ENCODE measurements at regions not wholly inside any gene's neighbourhood (a gene's known extent, or its start where the extent isn't known, plus 50 kb on each side); places are given as distances from the start of the nearest gene placed in this dataset.

DNA sequence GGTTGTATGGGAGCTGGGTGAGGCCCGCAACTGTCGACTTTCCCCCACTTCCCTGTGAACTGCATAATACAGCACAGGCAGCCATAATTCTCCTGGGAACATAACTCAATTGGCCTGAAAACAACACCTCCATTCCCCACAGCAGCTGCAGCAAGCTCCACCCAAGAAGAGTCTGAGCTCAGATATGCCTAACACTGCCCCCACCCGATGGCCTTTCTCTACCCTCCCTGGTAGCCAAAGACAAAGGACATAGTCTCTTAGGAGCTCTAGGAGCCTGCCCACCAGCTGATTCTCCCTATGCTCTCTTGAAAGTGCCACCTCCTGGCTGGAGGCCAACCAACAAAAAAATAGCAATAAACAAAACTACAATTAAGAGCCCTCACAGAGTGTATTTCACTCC is 542.7 kb upstream of the LMO3 start:
- no peaks in the 10 kb centered on the region for H4K20me1 ChIP-seq (ENCODE audit: insufficient read depth, low read length)
- H3K27me3 ChIP-seq (ENCODE audit: insufficient read depth, low read length): no peaks in the 10 kb centered on the region
- H3K4me1 ChIP-seq (ENCODE audit: insufficient read depth, low read length, severe bottlenecking): no peaks in the 10 kb centered on the region
- H3K4me3 ChIP-seq (ENCODE audit: low read depth, low read length, poor library complexity, severe bottlenecking): no peak overlapping the region
- no peak overlapping the region for H3K9ac ChIP-seq (ENCODE audit: low read length)
- no peaks in the 10 kb centered on the region for H3K9me3 ChIP-seq (ENCODE audit: low read length)
- H3K9me2 ChIP-seq (ENCODE audit: low read depth, low read length): no peaks in the 10 kb centered on the region
- H2AFZ ChIP-seq (ENCODE audit: low read length): no peak overlapping the region
- no peaks in the 10 kb centered on the region for H3K36me3 ChIP-seq (ENCODE audit: insufficient read depth, low read length)
- H3K79me2 ChIP-seq (ENCODE audit: insufficient read depth, low read length): no peaks in the 10 kb centered on the region
- no peaks in the 10 kb centered on the region for H3F3A ChIP-seq (ENCODE audit: insufficient read depth, low read length)
- H3K4me2 ChIP-seq (ENCODE audit: low read length): no peak overlapping the region
- H3K27ac ChIP-seq (ENCODE audit: low read depth, low read length, poor library complexity, severe bottlenecking): no peak overlapping the region
- TF ChIP-seq EZH2 (IDR thresholded peaks at IDR 0.05; ENCODE audit: borderline replicate concordance, low read length) (no peak), CTCF (IDR thresholded peaks at IDR 0.05; ENCODE audit: low read length) (no peak)

DNA sequence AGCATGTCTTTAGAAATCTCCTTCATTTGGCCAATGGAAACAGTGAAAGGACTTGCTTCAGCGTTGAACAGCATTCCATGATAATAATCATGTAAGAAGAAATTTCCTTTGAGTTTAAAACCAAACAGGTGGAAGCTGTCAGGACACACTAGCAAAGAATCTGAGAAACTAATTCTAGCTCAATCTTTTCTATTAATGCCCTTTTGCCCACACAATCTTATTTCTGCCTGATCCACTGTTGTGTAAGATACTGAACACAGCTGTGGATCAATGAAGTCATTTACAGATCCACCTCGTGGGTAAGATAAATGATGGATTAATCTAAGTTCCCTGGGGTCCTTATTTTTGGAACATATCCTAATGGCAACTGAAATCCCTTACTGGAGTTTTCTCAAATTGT is 536.9 kb upstream of the LMO3 start:
- TF ChIP-seq EZH2 (IDR thresholded peaks at IDR 0.05; ENCODE audit: borderline replicate concordance, low read length) (no peak), CTCF (IDR thresholded peaks at IDR 0.05; ENCODE audit: low read length) (no peak)
- no peak overlapping the region for H3K4me2 ChIP-seq (ENCODE audit: low read length)

GRCh38 chr12:17139931-17140330 is 534.0 kb upstream of the LMO3 start:
- Histone ChIP-seq H3K9me2 (ENCODE audit: low read depth, low read length) (no peaks in the 10 kb centered on the region), H3K4me3 (ENCODE audit: low read depth, low read length, poor library complexity, severe bottlenecking) (no peak overlapping the region), H3F3A (ENCODE audit: insufficient read depth, low read length) (no peaks in the 10 kb centered on the region), H4K20me1 (ENCODE audit: insufficient read depth, low read length) (no peaks in the 10 kb centered on the region), H3K36me3 (ENCODE audit: insufficient read depth, low read length) (no peaks in the 10 kb centered on the region), H3K27me3 (ENCODE audit: insufficient read depth, low read length) (no peaks in the 10 kb centered on the region), H3K4me1 (ENCODE audit: insufficient read depth, low read length, severe bottlenecking) (no peaks in the 10 kb centered on the region), H2AFZ (ENCODE audit: low read length) (no peak overlapping the region), H3K27ac (ENCODE audit: low read depth, low read length, poor library complexity, severe bottlenecking) (no peak overlapping the region), H3K79me2 (ENCODE audit: insufficient read depth, low read length) (no peaks in the 10 kb centered on the region), H3K4me2 (ENCODE audit: low read length) (no peak overlapping the region), H3K9ac (ENCODE audit: low read length) (no peak overlapping the region), H3K9me3 (ENCODE audit: low read length) (no peaks in the 10 kb centered on the region)
- TF ChIP-seq EZH2 (IDR thresholded peaks at IDR 0.05; ENCODE audit: borderline replicate concordance, low read length): no peak
- TF ChIP-seq CTCF (IDR thresholded peaks at IDR 0.05; ENCODE audit: low read length): no peak

More for the DNA sequence above, 536.9 kb upstream of the LMO3 start:
- Histone ChIP-seq H3K36me3 (ENCODE audit: insufficient read depth, low read length) (no peaks in the 10 kb centered on the region), H3K9me2 (ENCODE audit: low read depth, low read length) (no peaks in the 10 kb centered on the region), H3K27ac (ENCODE audit: low read depth, low read length, poor library complexity, severe bottlenecking) (no peak overlapping the region), H3K79me2 (ENCODE audit: insufficient read depth, low read length) (no peaks in the 10 kb centered on the region), H3F3A (ENCODE audit: insufficient read depth, low read length) (no peaks in the 10 kb centered on the region), H3K27me3 (ENCODE audit: insufficient read depth, low read length) (no peaks in the 10 kb centered on the region), H3K4me1 (ENCODE audit: insufficient read depth, low read length, severe bottlenecking) (no peaks in the 10 kb centered on the region), H4K20me1 (ENCODE audit: insufficient read depth, low read length) (no peaks in the 10 kb centered on the region), H3K9ac (ENCODE audit: low read length) (no peak overlapping the region), H3K4me3 (ENCODE audit: low read depth, low read length, poor library complexity, severe bottlenecking) (no peak overlapping the region), H2AFZ (ENCODE audit: low read length) (no peak overlapping the region), H3K9me3 (ENCODE audit: low read length) (no peaks in the 10 kb centered on the region)
